ENCODE measurements at regions not wholly inside any gene's neighbourhood (a gene's known extent, or its start where the extent isn't known, plus 50 kb on each side); places are given as distances from the start of the nearest gene placed in this dataset.

DNA sequence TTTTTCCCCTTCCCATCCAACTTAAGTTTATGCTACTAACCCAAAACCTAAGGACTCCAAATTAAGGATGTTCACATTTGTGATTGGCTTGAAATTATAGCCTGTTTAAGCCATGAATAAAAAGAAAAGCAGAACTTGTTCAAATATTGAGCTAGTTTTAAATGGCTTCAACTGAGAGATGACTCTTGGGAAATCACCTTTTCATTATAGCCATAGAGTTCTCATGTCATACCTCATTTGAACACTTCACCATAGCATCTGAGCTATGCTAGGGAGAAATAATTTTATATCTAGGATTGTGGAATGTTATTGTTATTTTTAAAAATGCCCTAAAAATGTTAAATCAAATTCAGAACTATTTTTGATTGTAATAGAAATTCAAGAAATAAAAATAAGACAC is 409.2 kb upstream of the RARB start:
- DNase-seq, result no peak

DNA sequence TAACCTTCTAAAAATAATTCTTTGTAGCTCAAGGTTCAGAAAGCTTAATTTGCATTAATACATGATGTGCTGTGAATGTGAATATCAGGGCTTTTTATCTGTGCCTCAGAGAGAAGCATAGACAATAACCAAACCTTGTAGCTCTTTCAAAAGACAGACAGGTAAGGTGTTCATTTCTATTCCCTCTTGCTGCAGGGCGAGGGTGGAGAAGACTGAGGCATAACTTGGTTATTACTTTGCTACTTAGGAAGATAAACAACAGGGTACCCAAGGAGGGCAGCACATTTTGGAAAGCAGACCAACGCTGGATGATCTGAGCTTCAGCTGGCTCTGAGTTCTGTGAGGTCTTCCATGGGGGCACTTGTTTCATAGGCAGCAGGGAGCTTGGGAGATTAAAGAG is 408.6 kb upstream of the RARB start:
- no peak for DNase-seq

DNA sequence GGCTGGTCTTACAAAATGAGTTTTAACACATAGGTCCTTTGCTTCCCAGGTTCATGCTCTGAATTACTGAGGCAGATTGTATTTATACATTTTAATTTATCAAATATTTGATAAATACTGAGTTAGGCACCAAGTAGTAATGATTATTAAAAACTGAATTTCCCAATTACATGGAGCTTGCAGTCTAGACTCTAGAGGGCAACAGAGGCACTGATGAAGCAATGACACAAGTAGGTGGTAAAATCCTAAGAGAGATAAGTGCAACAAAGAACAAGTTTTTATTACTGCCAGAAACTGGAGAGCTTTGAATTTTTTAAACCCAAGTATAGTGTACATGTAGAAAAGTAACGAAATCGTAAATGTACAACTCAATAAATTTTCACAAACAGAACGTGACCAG is 406.2 kb upstream of the RARB start:
- DNase-seq, result no peak

DNA sequence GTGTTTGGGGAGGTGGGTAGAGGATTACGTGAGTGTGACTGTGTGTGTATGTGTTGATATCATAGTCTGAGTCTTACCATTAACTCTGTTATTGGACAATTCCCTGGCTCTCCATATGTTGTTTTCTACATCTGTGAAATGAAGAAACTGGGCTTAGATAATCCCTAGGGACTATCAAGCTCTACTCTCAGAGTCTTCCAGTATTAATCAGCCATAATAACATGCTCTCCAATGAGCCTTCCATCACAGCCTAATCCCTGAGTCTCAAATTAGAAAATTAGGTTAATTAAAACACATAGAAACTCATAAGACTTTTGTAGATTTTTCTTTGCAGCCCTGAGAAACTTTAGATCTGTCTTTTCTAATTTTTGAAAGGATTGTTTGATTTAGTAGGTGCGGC is 404.2 kb upstream of the RARB start:
- no peak for DNase-seq

DNA sequence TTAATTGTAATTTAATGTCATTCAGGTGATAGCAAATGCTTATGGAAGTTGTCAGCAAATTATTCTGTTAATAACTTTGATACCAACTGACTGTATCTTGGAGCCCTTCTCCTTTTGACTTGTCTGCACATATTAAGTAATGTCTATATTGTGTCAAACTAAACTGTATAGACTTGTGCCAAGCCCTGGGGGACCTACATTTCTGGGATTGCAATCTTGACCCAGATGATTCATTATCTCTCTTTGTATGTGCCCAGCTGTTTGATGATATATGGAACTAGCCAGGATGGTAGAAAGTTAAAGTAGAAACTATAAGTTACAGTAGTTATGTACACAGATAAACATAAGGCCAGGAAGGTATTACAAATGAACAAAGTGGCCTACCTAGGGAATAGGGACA is 402.8 kb upstream of the RARB start:
- DNase-seq, result no peak

DNA sequence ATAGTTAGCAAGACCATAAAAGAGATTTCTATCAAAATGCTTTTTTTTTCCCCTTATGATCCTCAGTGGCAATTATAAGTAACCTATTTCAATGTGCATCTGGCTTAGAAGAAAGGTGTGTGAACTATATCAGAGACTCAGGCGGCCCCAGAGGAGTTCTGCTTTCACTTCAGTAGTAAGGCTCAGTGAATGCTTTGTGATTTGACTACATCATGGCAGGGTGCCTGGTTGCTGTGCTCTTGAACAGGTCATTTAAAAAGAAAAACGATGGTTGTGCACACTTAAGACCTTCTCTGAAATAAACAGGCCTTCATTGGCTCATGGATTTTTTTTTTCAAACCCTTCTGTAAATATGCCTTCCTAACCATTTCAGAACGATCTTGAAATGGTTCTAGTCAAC is 400.4 kb upstream of the RARB start:
- no peak for DNase-seq

DNA sequence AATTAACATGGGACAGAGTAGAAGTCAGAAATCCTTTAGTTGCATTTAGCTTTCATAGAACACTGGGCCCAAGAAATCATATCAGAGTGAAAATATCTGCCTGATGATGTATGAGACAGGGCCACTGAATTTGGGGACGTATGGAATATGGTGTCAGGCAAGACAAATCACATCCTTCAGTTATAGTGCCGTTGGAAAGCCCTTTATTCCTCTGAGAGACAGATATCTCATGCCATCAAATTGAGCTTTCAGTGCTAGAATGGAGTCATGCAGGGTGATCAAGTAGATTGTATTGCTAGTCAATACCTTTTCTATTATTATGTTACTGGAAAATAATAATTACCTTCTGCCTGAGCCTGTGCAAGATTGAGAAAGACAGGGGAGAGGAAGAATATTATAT is 398.2 kb upstream of the RARB start:
- DNase-seq, result no peak

DNA sequence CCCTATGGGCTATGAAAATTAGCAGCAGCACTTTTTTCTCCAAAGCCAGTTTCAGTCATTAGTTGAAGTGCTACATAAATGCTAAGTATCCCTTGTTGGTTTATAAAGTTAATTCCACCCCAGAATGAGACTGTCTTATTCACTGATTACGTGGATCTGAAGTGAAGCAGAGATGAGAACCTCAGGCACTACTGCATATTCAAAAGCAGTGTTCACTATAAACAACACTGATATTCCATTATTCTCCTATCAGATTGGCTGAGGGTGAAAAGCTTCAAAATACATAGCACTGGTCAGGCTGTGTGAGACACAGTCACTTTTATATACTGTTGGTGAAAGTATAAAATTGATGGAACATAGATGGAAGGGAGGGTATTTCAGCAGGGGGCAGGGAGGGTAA is 395.7 kb upstream of the RARB start:
- DNase-seq, result no peak

DNA sequence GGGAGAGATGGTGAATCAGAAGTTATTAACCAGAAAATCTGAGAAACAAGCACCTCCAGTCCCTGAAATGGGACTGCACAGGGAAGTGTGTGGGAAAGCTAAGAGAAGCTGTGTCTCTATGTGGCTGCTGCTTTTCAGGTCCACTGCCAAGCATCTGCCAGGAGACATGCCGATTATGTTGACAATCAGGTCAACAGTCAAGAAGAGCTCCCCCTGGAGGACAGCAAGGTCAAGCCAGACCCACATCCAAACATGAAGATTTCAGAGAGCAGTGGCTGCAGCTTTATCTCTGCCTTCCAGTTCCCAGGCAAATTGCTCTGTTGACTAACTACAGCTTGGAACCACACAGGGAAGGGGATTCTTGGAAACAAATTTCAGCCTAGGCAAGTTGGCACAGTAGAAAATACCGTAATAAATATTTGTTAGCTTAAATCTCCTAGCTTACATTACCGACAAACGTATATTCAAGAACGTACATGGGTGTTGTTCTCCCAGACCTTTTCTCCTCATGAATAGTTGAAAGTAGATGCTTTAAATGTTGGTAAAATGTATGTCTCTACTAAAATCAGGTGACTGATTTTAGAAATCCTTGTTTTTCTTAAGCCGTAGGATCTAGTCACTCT is 394.5 kb upstream of the RARB start:
- no peak for DNase-seq

DNA sequence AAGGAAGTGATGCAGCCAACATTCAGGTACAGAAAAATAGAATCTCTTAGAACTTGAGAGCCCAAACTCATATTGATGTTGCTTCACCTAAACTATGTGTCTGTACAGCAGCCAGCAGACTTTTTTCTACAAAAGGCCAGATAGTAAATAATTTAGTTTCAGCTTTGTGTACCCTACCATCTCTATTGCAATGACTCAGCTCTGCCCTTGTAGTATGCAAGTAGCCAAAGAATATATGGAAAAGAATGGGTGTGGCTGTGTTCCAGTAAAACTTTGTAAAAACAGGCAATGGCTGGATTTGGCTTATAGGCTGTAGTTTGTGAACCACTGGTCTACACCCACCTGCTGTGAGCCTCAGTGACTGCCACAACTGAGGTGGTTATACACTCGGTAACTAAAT is 392.5 kb upstream of the RARB start:
- DNase-seq, result no peak

DNA sequence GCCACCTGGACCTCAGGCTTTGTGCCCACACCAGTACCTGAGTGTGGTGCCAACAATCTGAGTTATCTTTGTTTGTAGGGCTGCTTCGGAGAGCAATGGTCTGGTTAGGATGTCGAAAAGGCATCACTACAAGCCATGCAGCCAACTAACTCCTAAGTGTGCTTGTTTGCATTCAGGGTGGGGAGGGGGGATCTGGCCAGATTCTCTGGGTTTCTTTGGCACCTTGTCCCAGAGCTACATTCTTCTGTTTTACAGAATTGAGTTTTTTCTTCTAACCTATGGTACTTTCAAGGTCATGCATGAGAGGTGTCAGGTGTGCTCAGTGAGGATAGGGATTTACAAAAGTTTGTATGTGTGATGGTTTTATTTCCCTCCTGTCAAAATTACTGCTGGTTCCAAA is 391.4 kb upstream of the RARB start:
- no peak for DNase-seq

DNA sequence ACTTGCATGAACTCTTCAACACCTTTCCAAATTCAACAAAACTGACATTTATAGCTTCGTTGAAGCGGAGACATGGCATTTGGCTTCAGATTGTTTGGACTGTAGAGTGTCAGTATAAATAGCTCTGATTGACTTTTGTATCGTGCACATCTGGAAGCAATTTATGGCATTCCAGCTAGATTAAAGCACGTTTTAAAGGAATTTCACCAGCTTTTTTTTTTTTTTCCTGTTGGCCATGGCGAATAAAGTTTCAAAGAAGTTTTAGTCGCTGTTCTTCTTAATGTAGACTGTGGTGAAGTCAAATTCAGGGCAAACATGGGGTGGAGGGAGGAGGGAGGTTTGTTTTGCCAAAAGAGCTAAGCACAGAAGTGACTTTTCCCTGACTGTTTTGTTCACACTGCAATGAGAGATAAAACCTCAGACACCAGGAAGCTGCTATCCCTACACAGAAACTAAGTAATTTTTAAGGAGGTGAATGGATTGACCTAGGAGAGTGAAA is 391.0 kb upstream of the RARB start:
- no peak for DNase-seq

DNA sequence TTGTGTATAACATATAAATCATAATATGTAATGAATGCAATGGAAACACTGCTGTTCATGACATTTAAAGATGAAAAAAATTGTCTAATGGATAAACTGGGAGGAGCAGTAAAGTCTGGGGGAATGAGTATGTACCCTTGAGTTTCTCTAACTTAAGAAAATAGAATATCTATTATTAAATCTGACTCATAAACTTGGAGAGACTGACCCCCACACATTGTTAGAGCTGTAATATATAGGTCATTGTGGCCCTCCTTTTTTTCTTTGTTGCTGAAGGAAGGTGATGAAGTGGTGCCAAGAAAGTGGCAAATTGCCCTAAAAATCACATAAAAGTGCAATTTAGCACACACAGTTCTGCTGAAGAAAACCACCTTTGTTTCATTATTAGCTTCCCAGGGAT is 389.8 kb upstream of the RARB start:
- DNase-seq, result no peak

DNA sequence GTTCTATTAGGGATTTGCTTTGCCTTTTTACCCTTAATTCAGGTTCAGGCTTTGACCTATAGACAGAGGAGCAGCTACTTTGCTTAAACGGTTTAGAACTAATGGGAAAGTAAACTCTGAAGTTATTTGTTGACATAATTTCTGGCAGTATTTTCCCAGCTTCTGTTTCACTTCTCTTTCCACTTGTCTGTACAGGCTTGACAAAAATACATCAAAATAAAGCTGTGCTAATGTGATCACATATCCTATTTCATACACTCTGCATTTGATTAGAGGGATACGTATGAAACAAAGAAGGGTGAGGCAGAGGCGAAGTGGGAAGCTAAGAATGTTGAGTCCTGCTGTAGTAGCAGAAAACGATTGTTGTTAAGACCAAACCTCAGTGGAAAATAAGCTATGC is 389.1 kb upstream of the RARB start:
- no peak for DNase-seq

DNA sequence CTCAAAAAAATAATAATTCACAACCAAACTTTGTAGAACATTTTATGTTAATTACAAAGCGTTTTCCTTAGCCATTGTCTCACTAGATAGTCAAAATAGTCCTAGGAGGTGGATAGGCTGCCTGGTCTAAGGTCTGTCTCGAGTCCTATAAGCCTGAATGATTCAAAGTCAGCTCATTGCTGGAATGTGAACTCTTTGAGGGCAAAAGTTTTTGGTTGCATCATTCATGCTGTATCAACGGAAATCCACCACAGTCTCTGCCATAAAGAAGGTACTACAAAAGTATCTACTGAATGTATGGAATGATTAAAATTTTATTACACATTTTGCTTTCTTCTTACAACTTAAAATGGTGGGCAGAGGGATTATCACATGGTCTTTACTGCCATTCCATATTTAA is 387.3 kb upstream of the RARB start:
- no peak for DNase-seq

DNA sequence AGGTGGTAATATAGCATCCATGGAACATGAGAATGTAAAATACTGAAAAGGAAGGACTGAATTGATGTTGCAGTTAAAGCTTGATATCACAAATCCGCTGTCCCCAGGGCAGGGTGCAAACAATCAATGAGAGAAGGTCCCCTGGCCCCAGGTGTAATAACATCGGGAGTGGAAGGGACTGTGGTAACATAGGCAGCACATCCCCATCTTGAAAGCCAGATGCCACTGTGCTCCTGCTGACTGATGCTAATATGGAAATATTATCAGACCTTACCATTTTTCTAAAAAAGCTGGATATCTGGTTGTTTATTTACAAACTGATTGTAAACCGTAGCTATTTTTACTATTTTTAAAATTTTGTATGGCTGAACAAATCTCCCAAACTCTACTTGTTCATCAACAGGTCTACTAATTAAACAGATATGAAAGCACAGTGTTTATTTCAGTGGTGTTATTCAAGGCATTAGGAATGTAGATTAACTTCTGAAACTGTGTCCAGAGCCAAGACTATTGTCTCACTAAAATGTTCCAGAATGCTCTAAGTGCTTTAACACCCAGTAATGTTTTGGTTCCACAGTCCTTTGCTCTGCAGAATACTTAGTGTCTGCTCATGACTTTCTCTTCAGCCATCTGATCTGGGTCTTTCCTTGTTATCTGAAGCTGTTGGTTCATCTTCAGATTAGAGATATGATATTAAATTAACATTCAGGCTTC is 386.0 kb upstream of the RARB start:
- DNase-seq, result no peak

DNA sequence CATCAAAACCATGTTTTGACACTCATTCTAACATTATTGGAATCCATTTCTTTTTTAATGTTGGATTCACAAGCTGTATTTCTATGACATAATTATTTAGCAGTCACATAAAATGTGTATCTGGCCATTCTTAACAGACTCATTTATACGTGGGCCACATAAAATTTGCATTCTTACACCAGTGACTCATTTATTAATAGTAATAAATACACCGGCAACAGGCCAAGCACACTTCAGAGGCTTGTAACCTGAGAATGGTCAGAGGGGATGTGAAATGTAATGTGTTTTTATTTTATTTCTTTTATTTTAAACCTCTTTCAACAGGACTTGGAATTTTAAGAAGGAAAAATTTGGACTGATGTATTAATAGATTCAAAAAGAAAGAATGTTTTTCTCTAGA is 384.9 kb upstream of the RARB start:
- DNase-seq, result no peak

DNA sequence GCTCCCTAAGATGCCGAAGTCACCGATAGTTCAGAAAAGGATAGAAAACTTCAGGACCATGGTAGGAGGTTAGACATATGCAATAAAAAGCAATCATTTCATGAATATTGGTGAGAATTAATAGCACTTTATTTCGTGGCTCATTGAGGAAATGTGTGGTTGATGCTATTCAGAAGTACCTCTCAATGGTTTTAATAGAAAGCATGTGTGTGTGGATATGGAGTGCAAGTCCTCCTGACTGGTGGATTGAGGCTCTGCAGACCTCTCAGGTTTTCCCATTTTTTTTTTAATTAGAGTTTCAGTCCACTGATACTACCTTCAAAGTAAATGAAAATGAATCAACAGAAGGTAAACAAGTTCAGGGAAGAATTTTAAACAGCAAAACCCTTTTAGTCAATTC is 384.3 kb upstream of the RARB start:
- no peak for DNase-seq

DNA sequence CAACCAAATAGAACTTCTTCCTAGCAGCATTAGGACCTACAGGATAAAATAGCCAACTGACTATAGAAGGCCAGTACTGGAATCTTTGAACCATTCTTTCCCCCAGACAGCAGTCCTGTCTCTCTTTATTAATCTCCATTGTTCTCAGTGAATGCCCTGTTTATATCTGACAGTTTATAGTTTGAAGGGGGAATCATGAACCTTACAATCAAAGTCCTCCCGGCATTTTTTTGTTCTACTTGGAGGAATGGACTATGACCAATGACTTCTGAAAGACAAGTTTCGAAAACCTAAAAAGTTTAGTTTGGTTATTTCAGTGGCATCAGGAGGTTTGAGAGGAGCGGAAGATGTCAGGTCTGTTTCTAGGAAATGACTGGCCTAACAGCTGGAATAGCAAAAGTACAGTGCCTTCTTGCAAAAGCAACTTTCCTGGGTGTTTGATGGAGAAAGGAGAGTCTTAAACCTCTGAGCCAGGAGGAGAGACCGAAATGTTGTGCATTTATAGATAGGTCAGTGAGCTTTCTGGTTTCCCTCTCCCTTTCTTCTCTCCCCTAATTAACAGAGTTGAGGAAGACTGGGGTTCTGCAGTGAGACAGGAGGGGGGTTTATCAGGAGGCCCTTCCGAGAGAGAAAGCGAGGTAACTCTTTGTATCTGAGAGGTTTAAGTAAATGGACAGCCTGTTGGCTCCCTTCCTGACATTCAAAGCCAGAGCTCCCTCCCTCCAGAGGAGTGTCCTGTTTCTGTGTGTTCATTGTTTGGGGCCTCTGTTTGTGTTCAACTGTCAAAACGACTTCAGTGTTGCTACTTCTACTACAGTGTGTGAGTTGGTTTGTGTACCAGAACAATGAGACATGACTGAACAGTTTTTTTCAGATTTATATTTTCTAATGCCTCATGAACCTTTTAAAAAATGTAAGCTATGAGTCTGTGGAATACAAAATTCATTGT is 383.0 kb upstream of the RARB start:
- DNase-seq, result peak; percentile 9

DNA sequence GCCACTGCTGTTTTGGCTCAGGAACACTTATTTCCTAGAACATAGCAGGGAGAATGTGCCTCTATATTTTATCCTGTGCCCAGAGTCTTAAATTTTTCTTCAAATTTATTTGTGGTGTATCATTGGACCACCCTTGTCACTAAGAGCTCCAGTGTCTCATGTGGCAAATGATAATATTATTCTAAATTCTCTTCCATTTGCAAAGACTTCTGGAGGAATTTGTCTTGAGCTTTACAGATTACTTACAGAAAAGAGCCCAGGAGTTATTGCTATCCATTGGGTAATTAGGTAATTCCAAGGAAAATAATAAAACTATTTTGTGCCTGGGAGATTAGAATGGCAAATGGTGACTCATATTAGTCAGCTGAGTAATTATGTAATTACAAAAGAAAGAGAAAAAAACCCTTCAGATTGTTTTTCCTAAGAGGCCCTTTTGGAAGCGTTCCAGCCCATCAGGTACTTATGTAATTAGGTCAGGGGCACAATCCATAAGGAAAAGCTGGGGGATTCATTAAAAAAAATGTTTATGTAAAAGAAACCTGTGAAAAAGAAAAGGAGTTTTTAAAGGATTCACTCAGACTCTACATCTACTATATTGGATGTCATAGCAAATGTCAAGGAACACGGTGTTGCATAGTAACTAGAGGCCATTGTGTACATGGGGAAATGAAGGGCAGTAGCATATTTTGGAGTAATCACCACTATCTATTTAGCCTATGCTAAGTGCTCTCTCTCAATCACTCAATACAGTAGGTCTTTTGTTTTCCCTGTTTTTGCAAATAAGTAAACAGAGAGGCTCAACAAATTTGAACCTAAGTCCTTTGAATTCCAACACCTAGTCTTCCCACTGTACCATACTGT is 380.9 kb upstream of the RARB start:
- no peak for DNase-seq

DNA sequence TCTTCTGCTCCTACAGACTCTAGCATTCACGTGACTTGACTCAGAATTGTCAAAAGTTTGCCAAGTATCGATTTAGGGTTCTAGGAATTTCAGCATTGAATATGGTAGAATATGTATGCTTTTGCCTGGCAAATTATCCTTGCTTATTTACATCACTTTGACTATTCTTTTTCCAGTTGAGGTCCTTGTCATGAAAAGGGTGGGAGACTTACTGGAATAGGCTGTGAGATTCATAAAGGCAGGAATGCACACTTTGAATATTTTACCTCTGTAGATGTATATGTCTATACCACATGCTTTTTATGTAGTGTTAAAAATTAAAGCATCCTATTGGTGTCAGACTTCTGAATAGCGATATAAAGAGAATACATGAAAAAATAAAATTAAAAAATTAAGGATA is 378.8 kb upstream of the RARB start:
- DNase-seq, result no peak

DNA sequence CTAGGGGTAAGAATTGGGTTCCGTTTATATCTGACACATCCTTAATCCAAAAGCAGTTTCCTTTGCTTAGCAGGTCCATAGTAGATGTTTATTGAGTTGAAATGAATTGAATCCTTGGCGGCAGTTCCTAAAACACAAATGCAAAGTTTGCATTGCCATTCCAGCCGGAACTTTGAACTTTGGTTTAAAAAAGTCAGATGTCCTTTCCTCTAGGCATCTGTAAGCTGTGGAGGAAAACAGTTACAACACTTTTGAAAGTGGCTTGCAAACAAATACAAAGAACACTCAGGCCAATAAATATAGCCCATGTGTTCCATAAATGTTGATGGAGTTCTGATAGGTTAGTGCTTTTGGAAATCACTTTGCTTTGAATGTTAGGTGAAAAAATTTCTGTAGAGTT is 374.7 kb upstream of the RARB start:
- DNase-seq, result no peak
